ENCODE measurements at regions not wholly inside any gene's neighbourhood (a gene's known extent, or its start where the extent isn't known, plus 50 kb on each side); places are given as distances from the start of the nearest gene placed in this dataset.

DNA sequence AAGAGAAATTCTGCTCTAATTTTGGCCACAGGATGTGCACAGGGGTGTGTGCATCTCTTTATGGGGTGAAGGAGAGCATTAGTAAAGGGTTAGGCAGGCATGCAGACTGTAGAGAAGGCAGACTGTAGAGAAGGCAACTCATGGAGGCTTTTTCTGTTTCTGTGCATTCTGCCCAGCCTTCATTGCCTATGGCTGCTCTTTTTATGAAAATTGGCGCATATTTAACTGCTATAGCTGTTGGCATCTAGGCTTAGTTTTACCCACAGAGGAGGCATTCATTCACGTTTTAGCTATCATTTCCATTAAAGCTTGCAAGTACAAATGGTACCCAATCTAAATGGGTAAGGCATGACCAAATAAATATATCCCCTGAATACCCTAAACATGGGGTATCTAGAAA lies 286.8 kb upstream of the ID4 start:
- Histone ChIP-seq H3K4me1 (no peaks in the 10 kb centered on the region), H3K9me3 (no peaks in the 10 kb centered on the region), H3K27ac (no peak overlapping the region), H3K27me3 (no peaks in the 10 kb centered on the region), H3K4me3 (no peak overlapping the region), H3K36me3 (no peaks in the 10 kb centered on the region)
- TF ChIP-seq CTCF (IDR thresholded peaks at IDR 0.05) = no peak
- intact Hi-C loops (cut with DNase I; ENCODE audit: low total_unique reads) = no loop called here
- no peak for DNase-seq

DNA sequence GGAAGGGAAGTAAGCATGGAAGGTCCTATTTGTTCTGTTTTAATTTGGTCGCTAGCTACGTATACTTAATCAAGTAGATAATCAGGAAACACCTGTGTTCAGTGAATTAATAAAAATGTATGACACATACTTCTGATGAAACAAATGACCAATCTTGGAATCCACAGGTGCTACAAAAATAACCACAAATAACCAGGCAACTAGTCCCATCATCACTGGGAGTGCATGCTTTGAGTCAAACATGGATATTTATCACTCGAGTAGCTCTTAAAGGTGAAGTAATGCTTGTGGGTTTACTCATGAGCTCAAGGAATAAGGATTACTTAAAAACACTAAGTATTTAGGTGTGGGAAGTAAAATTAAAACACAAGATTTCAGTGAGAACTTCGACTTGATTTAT lies 285.6 kb upstream of the ID4 start:
- intact Hi-C loops (cut with DNase I; ENCODE audit: low total_unique reads) = no loop called here
- no peak overlapping the region for H3K27ac ChIP-seq
- H3K4me1 ChIP-seq = no peaks in the 10 kb centered on the region
- no peak overlapping the region for H3K4me3 ChIP-seq
- H3K27me3 ChIP-seq = no peaks in the 10 kb centered on the region
- no peak for DNase-seq
- no peaks in the 10 kb centered on the region for H3K9me3 ChIP-seq
- H3K36me3 ChIP-seq = no peaks in the 10 kb centered on the region
- no peak for TF ChIP-seq CTCF (IDR thresholded peaks at IDR 0.05)

GRCh38 chr6:19552076-19552475 lies 285.1 kb upstream of the ID4 start:
- H3K4me3 ChIP-seq = no peak overlapping the region
- intact Hi-C loops (cut with DNase I; ENCODE audit: low total_unique reads) = no loop called here
- DNase-seq = no peak
- no peaks in the 10 kb centered on the region for H3K9me3 ChIP-seq
- no peaks in the 10 kb centered on the region for H3K36me3 ChIP-seq
- H3K4me1 ChIP-seq = no peaks in the 10 kb centered on the region
- no peak overlapping the region for H3K27ac ChIP-seq
- no peak for TF ChIP-seq CTCF (IDR thresholded peaks at IDR 0.05)
- H3K27me3 ChIP-seq = no peaks in the 10 kb centered on the region

DNA sequence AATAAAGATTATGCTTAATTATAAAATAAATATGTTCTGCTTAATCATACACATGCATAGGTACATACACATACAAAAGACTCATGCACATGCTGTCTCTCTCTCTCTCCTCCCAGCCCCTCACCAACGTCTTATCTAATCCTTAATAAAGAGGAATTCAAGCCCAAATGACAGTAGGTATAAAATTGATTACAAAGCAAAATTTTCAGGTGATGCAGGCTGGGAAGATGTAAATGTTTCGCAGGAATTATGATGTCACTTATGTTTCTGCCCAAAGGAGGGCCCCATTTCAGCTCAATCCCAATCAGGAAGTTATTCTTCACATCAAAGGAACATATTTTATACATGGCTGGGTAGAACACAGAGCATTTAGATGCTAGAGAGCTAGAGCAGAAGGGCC lies 284.6 kb upstream of the ID4 start:
- Histone ChIP-seq H3K27me3 (no peaks in the 10 kb centered on the region), H3K4me3 (no peak overlapping the region), H3K9me3 (no peaks in the 10 kb centered on the region), H3K36me3 (no peaks in the 10 kb centered on the region), H3K27ac (no peak overlapping the region), H3K4me1 (no peaks in the 10 kb centered on the region)
- TF ChIP-seq CTCF (IDR thresholded peaks at IDR 0.05) = no peak
- intact Hi-C loops (cut with DNase I; ENCODE audit: low total_unique reads) = no loop called here
- DNase-seq = no peak

DNA sequence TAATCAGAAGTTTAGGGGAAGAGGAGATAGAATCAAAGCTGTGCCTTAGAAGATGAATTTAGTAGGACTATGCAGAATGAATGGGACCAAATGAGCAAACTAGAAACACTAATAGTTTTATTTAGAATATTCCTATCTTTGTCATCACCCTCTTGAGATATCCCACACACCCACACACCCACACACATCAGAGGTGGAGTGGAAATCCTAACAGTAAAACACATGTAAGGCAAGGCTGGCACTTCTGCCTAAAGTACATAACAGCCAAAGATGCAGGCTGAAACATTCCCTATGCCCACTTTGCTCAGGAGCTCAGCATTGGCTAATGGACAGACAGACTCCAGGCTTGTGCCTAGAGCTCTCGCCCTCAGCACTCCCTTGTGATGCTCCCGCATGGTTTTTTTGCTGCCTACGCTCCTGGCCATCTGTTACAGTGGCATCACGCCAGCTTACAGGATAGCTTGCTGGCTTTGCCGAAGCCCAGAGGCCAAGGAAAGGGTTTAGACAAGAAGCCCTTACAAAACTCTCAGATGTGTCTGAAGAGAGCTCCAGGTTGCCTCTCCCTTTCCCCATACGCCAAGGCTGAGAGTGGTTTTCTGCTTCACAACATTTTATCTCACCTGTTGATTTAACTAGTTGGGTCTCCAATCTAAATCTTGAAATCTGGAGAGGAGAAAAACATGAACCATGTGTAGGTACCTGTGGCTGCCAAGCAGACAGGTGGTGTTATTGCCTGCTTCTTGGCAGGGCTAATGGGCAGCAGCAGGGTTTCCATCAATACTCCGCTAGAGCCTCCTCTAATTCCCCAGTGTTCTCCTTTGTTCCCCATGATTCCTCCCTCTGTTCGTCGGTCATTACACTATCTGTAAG lies 282.6 kb upstream of the ID4 start:
- H3K4me1 ChIP-seq = no peaks in the 10 kb centered on the region
- intact Hi-C loops (cut with DNase I; ENCODE audit: low total_unique reads) = no loop called here
- H3K36me3 ChIP-seq = no peaks in the 10 kb centered on the region
- H3K27ac ChIP-seq = no peak overlapping the region
- H3K27me3 ChIP-seq = no peaks in the 10 kb centered on the region
- TF ChIP-seq CTCF (IDR thresholded peaks at IDR 0.05) = no peak
- H3K9me3 ChIP-seq = no peaks in the 10 kb centered on the region
- no peak overlapping the region for H3K4me3 ChIP-seq
- no peak for DNase-seq

Data from tibial artery (tissue), 4 donors.